Endometrium (tissue), 2 donors: ENCODE measurements at regions not wholly inside any gene's neighbourhood (a gene's known extent, or its start where the extent isn't known, plus 50 kb on each side); places are given as distances from the start of the nearest gene placed in this dataset.
"Not testable (repeated sequence)": the region's sequence is repeated elsewhere in the genome, so short reads cannot be mapped to it uniquely, and the experiment has no call there.

Experiments
- FAIRE-seq: peaks from 2 replicates; lab custom pipeline; 2012; peaks lifted over from hg19 to GRCh38; lab: Jason Lieb, UNC
- donor health status: control.
- donor health status: control.

DNA sequence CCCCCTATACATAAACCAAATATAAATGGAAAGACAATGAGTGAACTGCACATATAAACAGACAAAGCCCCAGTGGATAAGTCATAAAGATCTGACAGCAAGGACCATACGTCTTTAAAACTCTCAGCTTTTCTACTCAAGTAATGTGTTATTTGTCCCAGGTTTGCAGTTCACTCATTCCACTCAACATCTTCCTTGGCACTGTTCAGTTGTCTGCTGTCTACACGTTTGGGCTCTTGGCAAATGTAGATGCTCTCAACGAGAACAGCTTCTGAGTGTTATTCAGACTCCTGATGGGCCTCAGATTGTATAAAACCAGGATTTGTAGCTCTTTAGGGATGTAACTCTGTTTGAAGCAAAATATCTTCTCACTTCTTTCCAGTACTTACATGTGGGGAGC, 198.2 kb upstream of the SEMA6A start:
- FAIRE-seq: no peak

DNA sequence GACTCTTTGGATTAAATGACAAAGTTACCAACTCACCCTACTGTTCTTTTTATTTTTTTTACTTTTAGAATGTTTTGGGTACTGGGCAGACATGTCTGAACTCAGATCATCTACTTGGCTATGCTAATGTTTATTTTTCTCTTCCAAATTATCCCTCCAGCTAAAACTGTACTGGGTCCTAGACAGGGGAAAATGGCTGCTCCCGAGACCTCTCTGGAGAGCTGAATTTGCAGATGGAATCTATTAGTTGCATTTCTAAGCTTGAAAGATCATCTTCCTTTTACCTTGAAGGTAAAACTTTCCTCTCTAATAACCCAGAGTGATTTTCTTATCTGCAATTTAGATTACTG, 197.5 kb upstream of the SEMA6A start:
- FAIRE-seq: no peak

GRCh38 chr5:116771466-116772151, 197.0 kb upstream of the SEMA6A start:
- FAIRE-seq: no peak

GRCh38 chr5:116769953-116770352, 195.3 kb upstream of the SEMA6A start:
- FAIRE-seq: not testable (repeated sequence)

DNA sequence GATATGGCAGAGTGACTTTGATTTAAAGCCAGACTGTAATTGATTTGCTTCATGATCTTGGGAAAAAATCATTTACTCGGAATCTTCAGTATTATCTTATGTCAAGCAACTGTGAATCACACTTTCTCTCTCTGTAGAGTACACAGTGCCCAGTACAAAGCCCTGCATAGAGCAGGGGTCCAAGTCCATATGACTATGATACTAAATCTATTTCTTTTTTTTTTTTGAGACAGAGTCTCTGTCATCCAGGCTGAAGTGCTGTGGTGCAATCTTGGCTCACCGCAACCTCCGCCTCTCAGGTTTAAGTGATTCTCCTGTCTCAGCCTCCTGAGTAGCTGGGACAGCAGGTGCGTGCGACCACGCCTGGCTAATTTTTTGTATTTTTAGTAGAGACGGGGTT, 194.8 kb upstream of the SEMA6A start:
- FAIRE-seq: no peak

DNA sequence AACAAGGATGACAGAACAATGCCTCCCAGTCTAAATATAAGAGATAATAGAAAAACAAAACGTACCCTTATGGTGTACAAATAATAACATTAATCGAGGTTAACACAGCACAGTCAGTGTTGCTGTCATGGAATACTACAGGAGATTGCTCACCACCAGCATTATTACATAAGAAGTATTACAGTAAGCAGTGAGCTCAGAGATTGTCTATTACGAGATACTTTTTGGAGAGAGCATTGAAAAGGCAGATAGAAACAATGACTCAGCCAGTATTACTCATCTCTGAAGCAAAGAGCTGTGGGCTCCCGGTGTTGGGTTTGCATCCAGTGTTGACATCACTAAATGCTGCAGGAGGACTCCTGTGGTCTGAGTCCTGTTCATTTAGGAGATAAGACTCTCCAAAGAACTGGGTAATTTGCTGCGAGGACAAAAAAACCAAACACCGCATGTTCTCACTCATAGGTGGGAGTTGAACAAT, 191.9 kb upstream of the SEMA6A start:
- FAIRE-seq: no peak

GRCh38 chr5:116765441-116765840, 190.8 kb upstream of the SEMA6A start:
- FAIRE-seq: no peak

GRCh38 chr5:116764941-116765340, 190.3 kb upstream of the SEMA6A start:
- FAIRE-seq: no peak

- no peak for FAIRE-seq
Measured at GRCh38 chr5:116763987-116764866, 189.6 kb upstream of the SEMA6A start.

GRCh38 chr5:116759860-116760640, 185.4 kb upstream of the SEMA6A start:
- no peak for FAIRE-seq

- FAIRE-seq: no peak
Measured at GRCh38 chr5:116757326-116757725, 182.7 kb upstream of the SEMA6A start.

- no peak for FAIRE-seq
Measured at GRCh38 chr5:116756531-116756930, 181.9 kb upstream of the SEMA6A start.

DNA sequence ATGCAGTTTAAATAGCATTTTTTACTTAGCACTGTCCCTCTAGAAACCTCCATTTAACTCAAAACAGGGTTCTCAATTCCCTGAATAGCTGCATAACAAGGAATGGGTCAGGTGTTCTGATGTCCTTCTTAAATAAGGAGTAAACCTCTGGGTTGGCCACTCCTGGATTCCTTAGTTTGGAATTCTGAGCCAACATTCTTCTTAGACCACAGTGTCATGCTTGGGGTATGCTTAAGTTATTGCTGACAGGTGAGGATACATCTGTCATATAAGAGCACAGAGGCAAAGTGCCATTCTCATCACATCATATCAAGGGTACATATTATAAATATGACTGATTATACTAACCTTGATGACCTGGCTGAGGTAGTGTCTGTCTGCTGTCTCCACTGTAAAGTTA, 179.9 kb upstream of the SEMA6A start:
- FAIRE-seq: no peak

- no peak for FAIRE-seq
Measured at GRCh38 chr5:116751684-116752083, 177.1 kb upstream of the SEMA6A start.

- FAIRE-seq: no peak
Measured at GRCh38 chr5:116750631-116751580, 176.3 kb upstream of the SEMA6A start.

GRCh38 chr5:116747881-116748280, 173.3 kb upstream of the SEMA6A start:
- no peak for FAIRE-seq

DNA sequence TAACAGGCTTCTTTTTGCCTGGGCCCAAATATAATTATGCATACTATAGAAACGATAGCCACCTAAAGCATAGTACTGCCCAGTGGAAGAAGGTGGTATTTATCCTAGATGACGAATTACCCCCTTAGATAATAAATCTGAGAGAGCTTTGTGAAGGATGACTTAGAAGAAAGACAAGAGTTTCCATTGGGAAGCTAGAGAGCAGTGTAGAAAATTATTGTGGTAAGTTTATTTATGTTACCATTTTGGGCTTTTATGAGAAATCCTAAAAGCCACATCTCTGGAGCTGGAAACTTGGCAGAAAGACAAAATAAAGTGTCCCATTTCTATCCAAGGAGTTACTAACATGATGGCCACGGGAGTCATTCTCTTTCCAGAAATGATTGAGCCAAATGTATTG, 172.0 kb upstream of the SEMA6A start:
- no peak for FAIRE-seq

DNA sequence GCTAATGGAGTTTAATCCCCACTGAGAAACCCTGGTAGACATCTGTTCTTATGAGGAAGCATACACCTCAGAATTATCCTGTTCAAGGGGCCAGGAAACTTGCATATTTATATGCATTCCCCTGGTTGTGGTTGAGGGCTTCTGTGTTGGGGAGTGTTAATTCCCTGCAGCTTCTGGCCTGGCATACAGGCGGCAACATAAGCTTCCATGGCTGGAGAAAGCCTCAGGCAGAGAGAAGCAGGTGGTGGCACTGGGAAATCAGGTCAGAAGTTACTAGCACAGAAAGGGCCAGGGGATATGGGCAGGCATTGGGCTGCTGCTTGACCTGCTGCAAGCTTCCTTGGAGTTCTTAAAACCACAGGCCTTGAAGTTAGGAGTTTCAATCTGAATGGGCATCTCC, 166.1 kb upstream of the SEMA6A start:
- no peak for FAIRE-seq

DNA sequence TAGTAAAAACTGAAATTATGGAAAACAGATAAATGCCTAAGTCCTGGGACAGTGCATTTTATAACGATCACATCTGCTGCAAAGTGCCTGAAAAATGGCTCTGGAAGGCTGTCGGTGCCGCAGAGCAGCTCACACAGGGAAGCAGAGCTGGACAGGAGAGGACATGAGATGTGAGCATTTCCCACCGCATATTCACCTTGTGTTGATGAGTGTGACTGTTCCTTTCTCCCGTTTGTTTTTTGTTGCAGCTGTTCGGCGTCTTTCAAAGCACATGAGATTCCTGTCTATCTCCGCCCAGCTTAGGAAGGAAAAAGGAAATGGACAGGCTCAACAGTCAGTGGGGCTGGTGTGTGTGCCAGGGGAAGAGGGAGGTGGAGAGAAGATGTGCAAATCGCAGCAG, 164.9 kb upstream of the SEMA6A start:
- no peak for FAIRE-seq

GRCh38 chr5:116738615-116739261, 164.1 kb upstream of the SEMA6A start:
- peak; percentile 82 for FAIRE-seq

GRCh38 chr5:116738239-116738614, 163.6 kb upstream of the SEMA6A start:
- FAIRE-seq: no peak
